ENCODE measurements at regions not wholly inside any gene's neighbourhood (a gene's known extent, or its start where the extent isn't known, plus 50 kb on each side); places are given as distances from the start of the nearest gene placed in this dataset.

- peaks cover 3% of the 10 kb centered on the region for H3K9me3 ChIP-seq
- H3K4me1 ChIP-seq (ENCODE audit: low read depth): peaks cover 18% of the 10 kb centered on the region
- DNase-seq: peak in 2 of 3 donors; percentile 61 to 81
- no peaks in the 10 kb centered on the region for H3K36me3 ChIP-seq (ENCODE audit: low read depth)
- no peak for TF ChIP-seq CTCF (IDR thresholded peaks at IDR 0.05)
- intact Hi-C loops (cut with DNase I, micrococcal nuclease): no loop called here
- peak; percentile 93 for ATAC-seq
- no peak overlapping the region for H3K4me3 ChIP-seq
These were observed 115.8 kb downstream of the NAA11 start for GRCh38 chr4:79209822-79210635.

GRCh38 chr4:79209081-79209480, 116.8 kb downstream of the NAA11 start:
- TF ChIP-seq CTCF (IDR thresholded peaks at IDR 0.05): no peak
- intact Hi-C loops (cut with DNase I, micrococcal nuclease): no loop called here

GRCh38 chr4:79207281-79207680, 118.6 kb downstream of the NAA11 start:
- Histone ChIP-seq H3K9me3 (peaks cover 3% of the 10 kb centered on the region), H3K36me3 (ENCODE audit: low read depth) (no peaks in the 10 kb centered on the region), H3K4me3 (no peak overlapping the region), H3K4me1 (ENCODE audit: low read depth) (peaks cover 18% of the 10 kb centered on the region)
- ATAC-seq (no peak), DNase-seq (no peak)
- intact Hi-C loops (cut with DNase I, micrococcal nuclease): no loop called here
- TF ChIP-seq CTCF (IDR thresholded peaks at IDR 0.05): no peak

More at GRCh38 chr4:79209081-79209480, 116.8 kb downstream of the NAA11 start:
- H3K36me3 ChIP-seq (ENCODE audit: low read depth): no peaks in the 10 kb centered on the region
- H3K9me3 ChIP-seq: peaks cover 3% of the 10 kb centered on the region
- H3K4me1 ChIP-seq (ENCODE audit: low read depth): peaks cover 18% of the 10 kb centered on the region
- no peak for ATAC-seq
- DNase-seq: no peak
- no peak overlapping the region for H3K4me3 ChIP-seq

- Histone ChIP-seq H3K4me3 (no peak overlapping the region), H3K4me1 (ENCODE audit: low read depth) (peaks cover 18% of the 10 kb centered on the region), H3K36me3 (ENCODE audit: low read depth) (no peaks in the 10 kb centered on the region), H3K9me3 (peaks cover 3% of the 10 kb centered on the region)
- DNase-seq (no peak), ATAC-seq (no peak)
- intact Hi-C loops (cut with DNase I, micrococcal nuclease): no loop called here
- no peak for TF ChIP-seq CTCF (IDR thresholded peaks at IDR 0.05)
These were observed 119.2 kb downstream of the NAA11 start for GRCh38 chr4:79206660-79207059.

- TF ChIP-seq CTCF (IDR thresholded peaks at IDR 0.05): no peak
- intact Hi-C loops (cut with DNase I, micrococcal nuclease): no loop called here
- Histone ChIP-seq H3K4me3 (no peak overlapping the region), H3K4me1 (ENCODE audit: low read depth) (peaks cover 7% of the 10 kb centered on the region), H3K9me3 (peaks cover 3% of the 10 kb centered on the region), H3K36me3 (ENCODE audit: low read depth) (no peaks in the 10 kb centered on the region)
- DNase-seq: no peak
- ATAC-seq: no peak
These were observed 120.7 kb downstream of the NAA11 start for GRCh38 chr4:79205121-79205520.

Measured in mucosa of descending colon (tissue), 3 donors.